ENCODE measurements at regions not wholly inside any gene's neighbourhood (a gene's known extent, or its start where the extent isn't known, plus 50 kb on each side); places are given as distances from the start of the nearest gene placed in this dataset.

DNA sequence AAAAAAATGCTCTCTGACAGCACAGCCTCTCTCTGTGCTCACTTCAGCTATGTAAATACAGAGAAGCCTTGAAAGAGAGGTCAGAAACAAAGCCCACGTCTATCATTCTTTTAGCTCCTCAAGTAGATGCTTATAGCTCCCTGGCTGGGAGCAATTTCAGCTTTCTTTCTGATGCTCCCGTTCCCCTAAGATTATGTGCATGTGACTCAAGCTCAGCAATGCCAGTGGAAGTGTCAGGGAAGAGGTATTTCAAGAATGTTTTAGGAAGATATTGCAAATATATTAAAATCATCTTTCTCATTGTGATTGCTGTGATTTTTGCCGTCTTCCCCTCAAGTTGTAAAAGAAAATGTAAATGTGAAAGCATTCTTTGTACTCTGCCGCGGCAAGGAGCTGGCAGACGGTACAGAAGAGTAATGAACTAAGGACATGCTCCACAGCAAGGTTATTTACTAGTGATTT is 1353.7 kb upstream of the ACO1 start:
- intact Hi-C loops (cut with micrococcal nuclease; ENCODE audit: unreplicated experiment): no loop called here
- ChIA-PET CTCF (no interaction called here), POLR2A (ENCODE audit: unreplicated experiment) (no interaction called here)
- BruUV-seq (replicated peaks): no TSS peak
- Histone ChIP-seq H3K9me3 (ENCODE audit: insufficient read depth, low read depth) (no peaks in the 10 kb centered on the region), H3K4me2 (no peak overlapping the region), H3F3A (ENCODE audit: insufficient read depth, low read depth) (no peaks in the 10 kb centered on the region), H3K79me2 (ENCODE audit: low read depth) (no peaks in the 10 kb centered on the region), H3K36me3 (ENCODE audit: low read depth) (no peaks in the 10 kb centered on the region), H3K9me2 (ENCODE audit: insufficient read depth) (no peaks in the 10 kb centered on the region), H3K27ac (no peak overlapping the region), H3K27me3 (ENCODE audit: insufficient read depth, low read depth) (no peaks in the 10 kb centered on the region), H2AFZ (no peak overlapping the region), H4K20me1 (ENCODE audit: insufficient read depth) (no peaks in the 10 kb centered on the region), H3K4me3 (no peak overlapping the region), H3K4me1 (replicated peaks; ENCODE audit: insufficient read depth) (no peaks in the 10 kb centered on the region)
- TF ChIP-seq EZH2 (IDR thresholded peaks at IDR 0.05; ENCODE audit: low read depth): no peak
- TF ChIP-seq, protein P1, sequence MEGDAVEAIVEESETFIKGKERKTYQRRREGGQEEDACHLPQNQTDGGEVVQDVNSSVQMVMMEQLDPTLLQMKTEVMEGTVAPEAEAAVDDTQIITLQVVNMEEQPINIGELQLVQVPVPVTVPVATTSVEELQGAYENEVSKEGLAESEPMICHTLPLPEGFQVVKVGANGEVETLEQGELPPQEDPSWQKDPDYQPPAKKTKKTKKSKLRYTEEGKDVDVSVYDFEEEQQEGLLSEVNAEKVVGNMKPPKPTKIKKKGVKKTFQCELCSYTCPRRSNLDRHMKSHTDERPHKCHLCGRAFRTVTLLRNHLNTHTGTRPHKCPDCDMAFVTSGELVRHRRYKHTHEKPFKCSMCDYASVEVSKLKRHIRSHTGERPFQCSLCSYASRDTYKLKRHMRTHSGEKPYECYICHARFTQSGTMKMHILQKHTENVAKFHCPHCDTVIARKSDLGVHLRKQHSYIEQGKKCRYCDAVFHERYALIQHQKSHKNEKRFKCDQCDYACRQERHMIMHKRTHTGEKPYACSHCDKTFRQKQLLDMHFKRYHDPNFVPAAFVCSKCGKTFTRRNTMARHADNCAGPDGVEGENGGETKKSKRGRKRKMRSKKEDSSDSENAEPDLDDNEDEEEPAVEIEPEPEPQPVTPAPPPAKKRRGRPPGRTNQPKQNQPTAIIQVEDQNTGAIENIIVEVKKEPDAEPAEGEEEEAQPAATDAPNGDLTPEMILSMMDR (conservative IDR thresholded peaks at IDR 0.05): no peak
- no peak for DNase-seq

DNA sequence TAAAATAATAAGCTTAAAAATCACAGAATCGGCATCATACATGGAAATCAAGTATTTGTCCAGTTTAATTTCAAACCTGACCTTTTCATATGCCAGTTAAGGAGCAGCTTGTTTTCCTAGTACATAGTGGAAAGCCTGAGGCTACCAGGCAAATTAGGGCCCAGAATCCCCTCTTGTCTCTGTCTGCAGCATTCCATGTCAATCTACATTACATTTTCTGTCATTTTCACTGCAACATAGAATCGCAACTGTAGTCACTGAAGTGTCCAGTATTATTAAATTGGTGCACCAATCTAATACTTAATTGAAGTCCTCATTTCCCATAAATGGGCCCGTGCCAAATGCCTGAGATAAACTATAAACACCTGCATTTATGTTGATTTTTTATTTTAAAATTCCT is 1352.2 kb upstream of the ACO1 start:
- Histone ChIP-seq H4K20me1 (ENCODE audit: insufficient read depth) (no peaks in the 10 kb centered on the region), H3K27ac (no peak overlapping the region), H3K4me1 (replicated peaks; ENCODE audit: insufficient read depth) (no peaks in the 10 kb centered on the region), H3K27me3 (ENCODE audit: insufficient read depth, low read depth) (no peaks in the 10 kb centered on the region), H2AFZ (no peak overlapping the region), H3K36me3 (ENCODE audit: low read depth) (no peaks in the 10 kb centered on the region), H3K79me2 (ENCODE audit: low read depth) (no peaks in the 10 kb centered on the region), H3K9me3 (ENCODE audit: insufficient read depth, low read depth) (no peaks in the 10 kb centered on the region), H3K4me3 (no peak overlapping the region), H3F3A (ENCODE audit: insufficient read depth, low read depth) (no peaks in the 10 kb centered on the region), H3K4me2 (no peak overlapping the region), H3K9me2 (ENCODE audit: insufficient read depth) (no peaks in the 10 kb centered on the region)
- POLR2A ChIA-PET (ENCODE audit: unreplicated experiment): no interaction called here
- TF ChIP-seq, protein P1 (conservative IDR thresholded peaks at IDR 0.05): no peak
- no peak for TF ChIP-seq EZH2 (IDR thresholded peaks at IDR 0.05; ENCODE audit: low read depth)
- CTCF ChIA-PET: interaction anchor here (0.6 kb wide), 1 partner anchor 31 kb away, joined by 4 read pairs; no protein-coding TSS in a partner anchor
- intact Hi-C loops (cut with micrococcal nuclease; ENCODE audit: unreplicated experiment): no loop called here
- BruUV-seq (replicated peaks): no TSS peak
- DNase-seq: no peak

DNA sequence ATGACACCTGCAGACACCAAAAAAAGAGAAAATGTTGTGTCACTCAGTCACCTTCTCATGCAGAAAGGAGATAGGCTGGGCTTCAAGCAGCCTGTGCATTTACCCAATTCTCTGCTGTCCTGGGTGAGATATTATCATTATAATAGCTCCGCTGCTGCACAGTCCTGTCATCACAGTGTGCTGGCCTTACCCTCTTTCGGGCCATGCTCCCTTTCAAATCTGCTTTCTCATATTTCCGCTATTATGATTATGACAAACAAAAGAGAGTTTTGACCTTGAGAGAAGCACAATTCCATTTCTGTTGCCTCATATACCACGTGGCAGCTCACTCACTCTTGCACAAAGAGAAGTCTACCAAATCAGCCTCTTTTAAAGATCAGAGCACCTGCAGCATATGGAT is 1350.1 kb upstream of the ACO1 start:
- Histone ChIP-seq H3K27ac (no peak overlapping the region), H2AFZ (no peak overlapping the region), H3K27me3 (ENCODE audit: insufficient read depth, low read depth) (no peaks in the 10 kb centered on the region), H3K9me2 (ENCODE audit: insufficient read depth) (no peaks in the 10 kb centered on the region), H4K20me1 (ENCODE audit: insufficient read depth) (no peaks in the 10 kb centered on the region), H3K79me2 (ENCODE audit: low read depth) (no peaks in the 10 kb centered on the region), H3K36me3 (ENCODE audit: low read depth) (no peaks in the 10 kb centered on the region), H3K9me3 (ENCODE audit: insufficient read depth, low read depth) (no peaks in the 10 kb centered on the region), H3K4me2 (no peak overlapping the region), H3F3A (ENCODE audit: insufficient read depth, low read depth) (no peaks in the 10 kb centered on the region), H3K4me3 (no peak overlapping the region), H3K4me1 (replicated peaks; ENCODE audit: insufficient read depth) (no peaks in the 10 kb centered on the region)
- POLR2A ChIA-PET (ENCODE audit: unreplicated experiment): interaction anchor here (0.6 kb wide), 1 partner anchor 16 kb away, joined by 5 read pairs; no protein-coding TSS in a partner anchor
- CTCF ChIA-PET: no interaction called here
- no peak for TF ChIP-seq EZH2 (IDR thresholded peaks at IDR 0.05; ENCODE audit: low read depth)
- TF ChIP-seq, protein P1 (conservative IDR thresholded peaks at IDR 0.05): no peak
- no peak for DNase-seq
- intact Hi-C loops (cut with micrococcal nuclease; ENCODE audit: unreplicated experiment): no loop called here
- no TSS peak for BruUV-seq (replicated peaks)

Measured in PC-9 (cell line).